HG03442 (cell line): ENCODE measurements at regions not wholly inside any gene's neighbourhood (a gene's known extent, or its start where the extent isn't known, plus 50 kb on each side); places are given as distances from the start of the nearest gene placed in this dataset.
A peak's percentile ranks its signal among the peaks of the same experiment; 100 is the strongest.

Source experiments
- ATAC-seq: cut with Tn5 transposase; IDR thresholded peaks from one replicate; pipeline ENCODE4 v1.9.1; 2021; ENCODE audit warnings: mild to moderate bottlenecking, moderate library complexity; ENCODE audit not compliant: unreplicated experiment

DNA sequence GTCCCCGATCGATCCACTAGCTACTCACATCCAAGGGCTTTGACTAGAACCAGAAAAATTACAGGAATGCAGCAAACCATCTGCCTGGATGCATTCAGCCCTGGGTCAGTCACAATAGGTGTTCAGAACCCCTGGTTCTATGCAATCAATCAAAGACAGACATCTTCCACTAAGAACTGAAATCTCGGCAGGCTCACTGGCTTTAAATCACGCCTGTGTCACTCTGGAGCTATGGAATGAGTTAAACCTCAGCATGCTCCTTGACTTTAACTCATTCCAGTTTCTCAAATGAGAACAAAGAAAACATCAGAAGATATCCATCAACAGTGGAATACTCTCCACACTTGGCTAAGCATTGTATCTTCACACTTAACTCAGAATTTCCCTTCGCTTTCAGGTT, 68.1 kb upstream of the SPTBN1 start:
- no peak for ATAC-seq

- ATAC-seq: no peak
Measured at GRCh38 chr2:54392555-54393324, 63.4 kb upstream of the SPTBN1 start.

DNA sequence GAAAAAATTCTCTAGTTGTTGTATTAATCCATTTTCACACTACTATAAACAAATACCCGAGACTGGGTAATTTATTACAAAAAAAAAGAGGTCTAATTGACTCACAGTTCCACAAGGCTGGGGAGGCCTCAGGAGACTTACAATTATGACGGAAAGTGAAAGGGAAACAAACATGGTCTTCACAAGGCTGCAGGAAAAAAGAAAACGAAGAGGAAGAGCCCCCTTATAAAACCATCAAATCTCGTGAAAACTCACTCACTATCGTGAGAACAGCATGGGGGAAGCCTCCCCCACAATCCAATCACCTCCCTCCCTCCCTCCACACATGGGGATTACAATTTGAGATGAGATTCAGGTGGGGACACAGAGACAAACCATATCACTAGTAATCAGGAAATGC, 61.7 kb upstream of the SPTBN1 start:
- peak; percentile 66 for ATAC-seq

- ATAC-seq: no peak
Measured at GRCh38 chr2:54396107-54396506, 60.0 kb upstream of the SPTBN1 start.

DNA sequence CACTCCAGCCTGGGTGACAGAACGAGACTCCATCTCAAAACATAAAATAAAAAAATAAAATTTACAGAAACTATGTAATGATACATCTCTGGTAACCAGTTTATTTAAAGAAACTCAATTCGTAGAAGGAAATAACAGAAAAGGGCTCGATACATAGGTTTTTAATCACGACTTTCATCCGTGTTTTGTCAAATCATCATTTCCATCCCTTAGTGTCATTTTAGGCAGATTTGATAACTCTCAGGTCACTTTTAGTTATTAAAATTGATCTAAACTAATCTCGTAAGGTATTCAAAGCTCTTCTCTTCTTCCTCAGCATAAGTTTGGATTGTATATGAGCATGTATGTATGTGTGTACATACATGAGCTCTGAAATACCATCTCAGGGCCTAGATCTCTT, 59.3 kb upstream of the SPTBN1 start:
- no peak for ATAC-seq

DNA sequence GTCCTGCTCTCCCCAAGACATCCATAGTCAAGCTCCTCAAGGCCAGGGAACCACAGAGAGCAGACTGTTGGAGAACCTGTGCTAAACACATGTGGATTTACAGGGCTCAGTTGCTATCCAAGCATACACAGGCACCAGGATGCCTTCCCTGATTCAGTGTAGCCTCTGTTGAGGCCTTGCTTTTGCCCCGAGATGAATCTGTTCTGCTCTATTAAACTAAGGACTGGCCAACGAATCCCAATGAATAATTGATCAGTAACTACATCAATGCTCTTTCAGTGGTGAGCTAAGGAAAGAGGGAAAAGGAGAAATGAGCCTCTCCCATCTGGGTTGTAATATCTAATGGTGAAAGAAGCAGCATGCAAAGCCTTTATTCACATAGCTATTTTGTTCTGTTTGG, 58.7 kb upstream of the SPTBN1 start:
- ATAC-seq: no peak

GRCh38 chr2:54401554-54401953, 54.6 kb upstream of the SPTBN1 start:
- no peak for ATAC-seq

GRCh38 chr2:54402350-54402749, 53.8 kb upstream of the SPTBN1 start:
- no peak for ATAC-seq

DNA sequence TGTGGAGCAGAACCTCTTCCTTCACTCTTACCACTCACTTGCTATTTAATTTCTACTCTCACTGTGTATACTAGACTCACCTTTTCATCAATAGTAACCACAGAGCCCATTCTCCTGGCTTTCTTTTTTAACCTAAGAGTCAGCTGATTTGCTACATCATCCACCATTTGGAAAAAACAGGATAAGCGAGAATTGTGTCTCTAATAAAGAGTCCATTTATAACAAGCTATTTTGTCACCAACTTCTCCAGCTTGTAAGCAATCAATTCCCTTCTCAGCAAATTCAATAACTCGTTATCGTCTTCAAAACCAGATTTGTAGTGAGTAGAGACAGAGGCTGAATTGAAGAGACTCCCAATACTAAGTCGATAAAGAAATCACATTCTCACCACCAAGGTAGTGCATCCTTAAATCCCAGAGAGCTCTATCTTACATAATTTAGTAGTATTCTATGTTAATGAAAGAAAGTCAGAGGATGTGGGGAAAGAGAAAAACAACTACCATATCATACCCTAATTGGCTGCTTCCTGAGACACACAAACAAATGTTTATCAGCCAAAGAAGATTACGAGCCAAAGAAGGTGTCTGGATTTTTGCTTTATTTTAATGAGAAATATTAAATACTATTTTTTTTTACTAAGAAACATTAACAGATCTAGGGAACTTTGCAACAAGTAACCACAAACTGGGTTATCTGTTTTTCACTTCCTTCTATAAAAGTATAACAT, 52.5 kb upstream of the SPTBN1 start:
- no peak for ATAC-seq

GRCh38 chr2:54404270-54404669, 51.9 kb upstream of the SPTBN1 start:
- no peak for ATAC-seq

DNA sequence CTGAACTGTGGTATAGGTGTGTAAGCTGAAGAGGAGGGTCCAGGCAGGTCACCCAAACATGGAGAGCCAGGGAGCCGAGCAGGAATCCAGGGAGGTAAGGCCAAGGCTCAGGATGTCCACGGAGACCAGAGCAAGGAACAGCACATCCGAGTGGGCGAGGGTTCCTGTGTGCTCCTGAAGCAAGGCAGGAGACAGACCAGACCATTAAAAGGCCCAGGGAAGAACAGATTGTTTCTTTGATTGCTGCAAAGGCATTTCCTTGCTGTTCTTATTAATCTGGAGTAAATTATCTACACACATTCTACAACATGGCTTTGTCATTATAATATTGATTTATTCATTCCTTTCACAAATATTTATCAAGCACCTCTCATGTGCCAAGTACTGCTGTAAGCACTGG, 50.1 kb upstream of the SPTBN1 start:
- no peak for ATAC-seq
